Ectodermal cell (in vitro differentiated cells): ENCODE measurements at regions not wholly inside any gene's neighbourhood (a gene's known extent, or its start where the extent isn't known, plus 50 kb on each side); places are given as distances from the start of the nearest gene placed in this dataset.

Experiments
- H3K27ac ChIP-seq: 2 replicates; pipeline ENCODE4 v1.7.0; 2013; ENCODE audit warnings: mild to moderate bottlenecking, low read depth, low read length; ENCODE audit not compliant: insufficient read depth, poor library complexity, severe bottlenecking
- H3K27me3 ChIP-seq: 2 replicates; pipeline ENCODE4 v1.7.0; 2013; ENCODE audit warnings: mild to moderate bottlenecking, low read length; ENCODE audit not compliant: insufficient read depth, control insufficient read depth, poor library complexity, severe bottlenecking
- H3K36me3 ChIP-seq: one replicate; pipeline ENCODE4 v1.7.0; 2013; ENCODE audit warnings: low read length; ENCODE audit not compliant: control insufficient read depth, insufficient read depth
- H3K4me1 ChIP-seq: one replicate; pipeline ENCODE4 v1.7.0; 2013; ENCODE audit warnings: low read length; ENCODE audit not compliant: control insufficient read depth, insufficient read depth
- H3K4me3 ChIP-seq: 2 replicates; pipeline ENCODE4 v1.7.0; 2013; ENCODE audit warnings: low read depth, low read length, control low read depth; ENCODE audit not compliant: insufficient read depth
- H3K9me3 ChIP-seq: 2 replicates; pipeline ENCODE4 v1.7.0; 2013; ENCODE audit warnings: mild to moderate bottlenecking, low read length, moderate library complexity; ENCODE audit not compliant: control insufficient read depth
- WGBS, 2 experiments: methylation state at CpG; one replicate each; pipeline ENCODE4 v1.1.7; 2013; ENCODE audit warnings: missing lambda C conversion rate in 2 of 2; 5-methylcytosine and 5-hydroxymethylcytosine counted together

DNA sequence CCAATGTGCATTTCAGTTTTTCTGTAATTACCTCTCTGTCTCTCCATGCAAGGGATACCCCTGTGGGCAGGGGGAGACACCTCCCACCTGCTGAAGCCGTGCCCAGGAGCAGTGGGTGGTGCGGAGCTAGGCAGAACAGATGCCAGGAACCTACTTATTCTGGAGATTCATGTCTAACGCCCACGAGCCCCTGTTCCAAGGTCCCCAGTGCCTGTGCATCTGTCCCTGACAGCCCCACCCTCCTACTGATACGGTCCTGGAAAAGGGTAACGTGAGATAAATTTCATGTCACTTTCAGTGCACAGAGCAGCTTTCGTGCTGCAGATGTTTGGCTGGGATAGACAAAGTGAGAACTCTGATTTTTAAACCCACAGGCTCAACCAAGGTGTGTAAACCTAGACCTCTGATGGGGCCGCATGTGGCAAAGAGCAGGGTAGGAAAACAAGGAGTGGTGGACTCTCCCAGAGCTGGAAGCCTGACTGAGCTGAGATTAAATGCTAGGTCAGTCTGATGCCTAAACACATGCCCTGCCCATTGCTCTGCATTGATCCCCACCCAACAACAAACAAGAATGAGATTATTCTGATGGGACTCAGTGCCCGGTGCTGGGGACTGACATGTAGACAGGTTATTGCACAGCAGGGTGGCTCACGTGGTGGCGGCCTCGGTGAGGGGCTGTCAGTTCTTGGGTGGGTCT lies 123.6 kb upstream of the GDF10 start:
- no peak overlapping the region for H3K4me3 ChIP-seq
- no peaks in the 10 kb centered on the region for H3K27me3 ChIP-seq
- WGBS, 2 experiments: 90 to 93% methylated on average over 12 of the region's 12 CpGs
- H3K36me3 ChIP-seq: no peaks in the 10 kb centered on the region
- no peak overlapping the region for H3K27ac ChIP-seq
- peaks cover 26% of the 10 kb centered on the region for H3K4me1 ChIP-seq
- no peaks in the 10 kb centered on the region for H3K9me3 ChIP-seq

DNA sequence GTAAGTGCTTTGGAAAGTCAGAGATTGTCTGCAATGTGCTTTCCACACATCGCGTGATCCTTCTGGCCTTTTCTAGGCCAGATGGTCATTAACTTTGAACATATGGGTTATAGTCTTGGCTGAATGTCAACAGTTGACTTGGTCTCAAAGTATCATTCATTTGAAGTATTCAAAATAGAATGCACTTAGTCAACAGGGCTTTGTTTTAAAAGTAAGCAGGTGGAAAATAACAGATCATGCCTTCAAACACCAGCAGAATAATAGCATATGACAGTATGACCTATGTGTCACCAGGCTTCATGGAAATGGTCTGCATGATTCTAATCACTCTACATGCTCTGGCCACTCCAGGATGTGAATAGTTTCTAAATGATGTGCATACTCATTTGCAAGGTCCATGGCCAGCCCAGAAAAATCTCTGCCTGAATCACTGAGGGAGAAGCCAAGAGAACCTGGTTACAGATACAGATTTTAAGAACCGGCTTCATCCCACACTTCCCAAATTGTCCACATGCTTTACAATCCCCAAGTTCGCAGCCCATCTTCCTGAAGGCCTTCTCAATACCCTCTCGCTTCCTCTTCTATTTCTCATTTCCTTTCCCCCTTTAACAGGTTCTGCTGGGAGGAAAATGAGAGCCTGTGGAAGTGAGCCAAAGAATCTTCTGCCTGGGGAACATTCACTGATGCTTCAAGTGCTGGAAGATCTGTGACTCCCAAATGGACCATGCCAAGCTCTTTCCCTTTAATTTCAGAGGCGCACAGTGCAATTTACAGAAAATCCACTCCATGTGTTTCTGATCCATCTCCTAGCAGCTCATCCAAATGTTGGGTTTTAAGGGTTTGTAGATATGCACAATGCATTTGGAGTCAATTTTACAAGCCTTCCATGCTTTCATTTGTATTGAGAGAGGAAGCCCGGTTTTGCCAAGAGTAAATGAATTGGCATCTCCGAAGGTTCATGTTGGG lies 122.8 kb upstream of the GDF10 start:
- Histone ChIP-seq H3K4me3 (no peak overlapping the region), H3K27me3 (no peaks in the 10 kb centered on the region), H3K9me3 (no peaks in the 10 kb centered on the region), H3K4me1 (peaks cover 26% of the 10 kb centered on the region), H3K27ac (no peak overlapping the region), H3K36me3 (no peaks in the 10 kb centered on the region)
- 94 to 97% methylated on average over 8 of the region's 8 CpGs for WGBS, 2 experiments

DNA sequence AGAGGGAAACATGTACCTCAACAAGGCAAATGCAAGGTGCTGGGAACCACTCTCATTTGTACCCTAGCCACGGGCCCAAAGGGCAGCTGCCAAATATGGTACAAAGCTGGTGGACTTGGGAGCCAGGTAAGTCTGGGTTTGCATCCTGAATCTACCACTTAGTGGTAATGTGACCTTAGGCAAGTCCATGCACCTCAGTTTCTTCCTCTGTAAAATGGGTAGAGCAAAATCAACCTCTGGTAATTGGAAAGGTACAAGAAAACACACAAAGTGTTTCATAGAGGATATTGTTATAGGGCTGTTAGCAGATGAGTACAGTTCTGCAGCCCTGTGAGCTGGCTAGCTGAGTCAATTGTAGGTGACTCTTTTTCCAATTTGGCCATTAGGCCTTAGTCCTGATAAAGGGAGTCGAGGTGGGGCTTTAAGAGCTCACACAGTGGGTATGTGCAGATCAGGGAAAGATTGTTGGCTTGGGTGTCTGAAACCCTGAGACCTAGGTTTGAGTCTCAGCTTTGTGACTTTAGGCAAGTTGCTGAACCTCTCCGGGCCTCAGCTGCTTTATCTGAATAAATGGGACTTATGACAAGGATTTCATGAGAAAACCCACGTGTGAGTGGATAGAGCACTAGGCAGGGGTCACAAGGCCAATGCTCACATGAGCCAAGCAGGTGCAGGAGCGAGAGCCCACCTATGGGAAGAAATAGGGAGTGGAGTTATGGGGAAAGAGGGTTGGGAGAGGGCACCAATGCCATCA lies 121.3 kb upstream of the GDF10 start:
- H3K9me3 ChIP-seq: no peaks in the 10 kb centered on the region
- no peak overlapping the region for H3K4me3 ChIP-seq
- peaks cover 26% of the 10 kb centered on the region for H3K4me1 ChIP-seq
- no peaks in the 10 kb centered on the region for H3K36me3 ChIP-seq
- 91 to 92% methylated on average over 5 of the region's 5 CpGs for WGBS, 2 experiments
- no peak overlapping the region for H3K27ac ChIP-seq
- H3K27me3 ChIP-seq: no peaks in the 10 kb centered on the region

DNA sequence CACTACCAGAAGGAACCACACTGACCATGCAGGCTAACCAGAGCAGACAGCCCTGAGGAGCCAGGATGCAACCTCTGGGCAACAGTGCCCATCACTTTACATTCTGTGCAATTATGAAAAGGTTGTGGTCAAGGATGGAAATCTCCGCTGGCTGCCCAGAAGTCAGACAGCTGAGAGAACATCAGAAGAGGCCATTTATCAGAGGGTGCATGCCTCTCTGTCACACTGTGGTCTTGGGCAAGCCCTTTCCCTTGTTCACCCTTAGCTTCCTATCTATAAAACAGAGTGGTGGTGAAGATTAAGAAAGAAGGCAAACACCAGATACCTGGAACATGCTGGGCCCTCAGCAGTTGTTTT lies 120.7 kb upstream of the GDF10 start:
- no peaks in the 10 kb centered on the region for H3K9me3 ChIP-seq
- H3K36me3 ChIP-seq: no peaks in the 10 kb centered on the region
- no peak overlapping the region for H3K4me3 ChIP-seq
- 95 to 100% methylated on average over 1 of the region's 1 CpG for WGBS, 2 experiments
- no peaks in the 10 kb centered on the region for H3K27me3 ChIP-seq
- peaks cover 25% of the 10 kb centered on the region for H3K4me1 ChIP-seq
- H3K27ac ChIP-seq: no peak overlapping the region

DNA sequence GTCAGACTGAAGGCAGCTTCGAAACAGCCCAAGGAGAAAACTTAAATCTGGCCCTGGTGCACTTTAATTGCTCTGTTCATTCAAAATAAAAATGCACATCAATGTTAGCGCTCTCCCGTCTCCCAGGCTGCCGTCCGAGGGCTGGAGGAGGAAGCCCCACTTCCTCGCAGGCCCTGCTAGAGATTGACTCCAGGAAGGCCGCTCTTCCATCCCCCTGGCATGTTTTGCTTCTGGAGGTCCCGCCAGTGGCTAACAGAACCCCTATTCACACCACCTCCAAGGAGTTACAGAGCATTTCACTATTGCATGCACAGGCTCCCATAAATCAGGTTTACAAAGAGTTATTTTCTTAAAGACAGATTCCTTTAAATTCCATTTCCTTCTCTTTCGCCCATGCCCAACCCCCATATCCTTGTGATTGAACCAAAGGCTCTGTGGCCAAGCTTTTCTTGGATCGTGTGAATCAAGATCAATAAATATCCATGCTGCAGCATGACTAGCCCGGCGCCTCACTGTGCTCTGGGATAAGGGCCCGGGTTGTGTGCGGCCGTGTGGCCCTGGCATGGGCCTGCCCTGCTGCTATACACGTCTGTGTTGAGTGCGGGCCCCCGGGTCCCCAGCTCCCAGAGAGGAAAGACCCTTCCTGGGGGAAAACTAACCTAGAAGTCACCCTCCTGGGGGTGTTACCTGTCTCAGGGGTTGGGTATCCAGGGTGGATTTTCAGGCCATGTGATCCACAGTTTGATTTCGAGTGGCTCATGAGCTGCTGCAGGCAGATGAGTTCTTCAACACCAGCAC lies 118.7 kb upstream of the GDF10 start:
- H3K4me1 ChIP-seq: peaks cover 6% of the 10 kb centered on the region
- 94 to 96% methylated on average over 19 of the region's 19 CpGs for WGBS, 2 experiments
- H3K36me3 ChIP-seq: no peaks in the 10 kb centered on the region
- no peaks in the 10 kb centered on the region for H3K27me3 ChIP-seq
- H3K9me3 ChIP-seq: no peaks in the 10 kb centered on the region
- H3K4me3 ChIP-seq: no peak overlapping the region
- no peak overlapping the region for H3K27ac ChIP-seq

DNA sequence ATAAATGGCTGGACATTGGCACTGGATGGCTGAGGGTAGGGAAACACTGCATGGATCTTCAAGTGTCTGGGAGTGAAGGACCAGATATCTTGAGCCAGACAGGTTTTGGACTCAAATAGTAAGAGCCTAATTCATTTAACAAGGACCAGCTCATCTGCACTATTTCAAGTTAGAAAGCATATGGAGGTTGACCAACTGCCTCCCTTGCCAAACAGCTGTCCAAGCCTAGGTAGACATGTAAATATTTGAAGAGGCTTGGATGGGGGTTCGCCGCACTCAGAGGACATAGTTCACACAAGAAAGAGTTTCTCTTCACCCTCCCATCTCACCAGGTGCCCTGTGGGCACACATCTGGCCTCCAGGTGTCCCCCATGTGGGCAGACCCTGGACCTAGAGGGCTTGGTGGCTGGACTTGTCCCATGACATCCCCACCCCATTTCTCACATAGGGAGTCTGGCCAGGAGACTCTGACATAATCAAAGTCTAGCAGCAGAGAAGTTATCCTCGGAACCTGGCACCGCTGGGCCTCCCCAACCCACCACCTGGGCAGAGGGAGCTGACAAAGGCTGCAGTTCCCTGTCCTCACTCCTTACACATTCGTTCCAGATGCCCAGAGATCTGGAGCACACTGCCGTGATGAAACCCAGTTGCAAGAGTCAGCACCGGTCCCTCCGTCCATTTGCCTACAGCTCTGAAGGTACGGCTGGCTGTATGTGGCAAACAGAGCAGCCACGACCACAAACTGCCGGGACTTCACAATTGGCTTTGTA lies 116.9 kb upstream of the GDF10 start:
- H3K27ac ChIP-seq: no peak overlapping the region
- no peak overlapping the region for H3K4me3 ChIP-seq
- H3K4me1 ChIP-seq: no peaks in the 10 kb centered on the region
- no peaks in the 10 kb centered on the region for H3K36me3 ChIP-seq
- H3K9me3 ChIP-seq: no peaks in the 10 kb centered on the region
- no peaks in the 10 kb centered on the region for H3K27me3 ChIP-seq
- 93 to 95% methylated on average over 11 of the region's 11 CpGs for WGBS, 2 experiments

DNA sequence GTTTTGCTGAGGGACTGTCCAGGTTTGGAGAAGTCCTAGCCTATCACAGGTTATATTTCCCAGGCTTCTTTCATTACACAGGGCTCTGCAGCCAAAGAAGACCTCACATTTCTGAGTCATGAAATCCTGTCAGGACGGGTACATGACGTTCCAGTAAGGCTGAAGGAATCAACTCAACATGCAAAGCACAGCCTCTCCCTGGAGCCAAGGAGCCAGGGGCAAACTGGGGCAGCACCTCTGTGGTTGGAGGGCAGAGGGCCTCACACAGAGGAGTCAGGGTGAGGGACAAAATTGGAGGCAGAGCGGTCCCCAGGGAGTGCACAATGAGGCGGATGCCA lies 116.3 kb upstream of the GDF10 start:
- Histone ChIP-seq H3K27me3 (no peaks in the 10 kb centered on the region), H3K4me3 (no peak overlapping the region), H3K9me3 (no peaks in the 10 kb centered on the region), H3K4me1 (no peaks in the 10 kb centered on the region), H3K36me3 (no peaks in the 10 kb centered on the region), H3K27ac (no peak overlapping the region)
- WGBS, 2 experiments: 90 to 96% methylated on average over 4 of the region's 4 CpGs

DNA sequence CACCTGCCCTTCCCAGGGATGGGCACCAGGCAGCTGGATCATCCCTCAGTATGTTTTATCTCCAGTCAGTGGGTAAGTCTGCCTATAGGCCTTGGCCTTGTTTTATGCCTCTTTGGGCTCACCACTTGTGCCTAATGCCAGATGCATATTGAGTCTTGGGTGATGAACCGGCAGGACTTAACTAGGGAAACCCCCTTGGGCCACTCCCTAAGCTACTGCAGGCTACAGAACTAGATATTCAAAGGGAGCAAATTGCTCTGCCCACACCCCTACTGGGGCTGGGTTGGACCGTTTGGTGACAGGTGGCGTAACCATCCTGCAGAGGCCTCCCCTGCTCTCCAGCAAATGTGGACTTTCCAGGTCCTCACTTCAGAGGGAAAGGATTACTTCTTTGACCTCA lies 115.7 kb upstream of the GDF10 start:
- Histone ChIP-seq H3K27ac (no peak overlapping the region), H3K27me3 (no peaks in the 10 kb centered on the region), H3K36me3 (no peaks in the 10 kb centered on the region), H3K9me3 (no peaks in the 10 kb centered on the region), H3K4me1 (no peaks in the 10 kb centered on the region), H3K4me3 (no peak overlapping the region)
- 90% methylated on average over 3 of the region's 3 CpGs for WGBS, 2 experiments

DNA sequence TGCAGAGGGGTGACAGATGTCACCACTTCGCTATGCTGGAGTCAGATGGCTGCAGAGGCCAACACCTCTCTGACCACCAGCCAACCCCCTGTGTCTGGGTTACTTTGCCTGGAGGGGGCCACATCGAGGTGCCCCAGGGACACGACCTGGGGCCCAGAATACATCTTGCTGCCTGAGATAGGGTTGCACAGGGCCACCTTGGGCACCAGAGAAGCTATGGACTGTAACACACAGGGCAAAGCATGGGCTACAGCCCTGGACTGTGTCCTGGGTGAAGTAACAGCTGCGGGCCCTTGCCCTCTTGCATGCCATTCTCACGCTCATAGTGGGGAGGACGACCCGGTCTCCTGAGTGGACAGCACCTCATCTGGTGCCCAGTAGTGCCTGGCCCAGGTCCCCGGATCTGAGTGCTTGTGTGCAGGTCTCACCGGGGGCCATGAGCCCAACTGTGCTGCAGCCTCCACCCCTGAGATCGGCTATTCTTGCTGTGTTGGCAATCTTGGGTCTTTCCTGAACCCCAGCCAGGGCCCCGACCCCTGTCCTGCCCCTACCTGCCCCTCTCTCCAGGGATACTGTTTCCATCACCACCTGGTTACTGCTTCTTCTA lies 115.2 kb upstream of the GDF10 start:
- no peaks in the 10 kb centered on the region for H3K4me1 ChIP-seq
- H3K36me3 ChIP-seq: no peaks in the 10 kb centered on the region
- H3K27ac ChIP-seq: no peak overlapping the region
- 93 to 94% methylated on average over 11 of the region's 11 CpGs for WGBS, 2 experiments
- no peaks in the 10 kb centered on the region for H3K9me3 ChIP-seq
- H3K4me3 ChIP-seq: no peak overlapping the region
- no peaks in the 10 kb centered on the region for H3K27me3 ChIP-seq
